NOMO-1 treated with dmso at 0.1 percent for 144 hours (cell line): ENCODE measurements at regions not wholly inside any gene's neighbourhood (a gene's known extent, or its start where the extent isn't known, plus 50 kb on each side); places are given as distances from the start of the nearest gene placed in this dataset.

ENCODE experiments used
- DNase-seq: peaks from one replicate; lab custom pipeline; 2025; ENCODE audit not compliant: unreplicated experiment; lab: John Stamatoyannopoulos, UW

DNA sequence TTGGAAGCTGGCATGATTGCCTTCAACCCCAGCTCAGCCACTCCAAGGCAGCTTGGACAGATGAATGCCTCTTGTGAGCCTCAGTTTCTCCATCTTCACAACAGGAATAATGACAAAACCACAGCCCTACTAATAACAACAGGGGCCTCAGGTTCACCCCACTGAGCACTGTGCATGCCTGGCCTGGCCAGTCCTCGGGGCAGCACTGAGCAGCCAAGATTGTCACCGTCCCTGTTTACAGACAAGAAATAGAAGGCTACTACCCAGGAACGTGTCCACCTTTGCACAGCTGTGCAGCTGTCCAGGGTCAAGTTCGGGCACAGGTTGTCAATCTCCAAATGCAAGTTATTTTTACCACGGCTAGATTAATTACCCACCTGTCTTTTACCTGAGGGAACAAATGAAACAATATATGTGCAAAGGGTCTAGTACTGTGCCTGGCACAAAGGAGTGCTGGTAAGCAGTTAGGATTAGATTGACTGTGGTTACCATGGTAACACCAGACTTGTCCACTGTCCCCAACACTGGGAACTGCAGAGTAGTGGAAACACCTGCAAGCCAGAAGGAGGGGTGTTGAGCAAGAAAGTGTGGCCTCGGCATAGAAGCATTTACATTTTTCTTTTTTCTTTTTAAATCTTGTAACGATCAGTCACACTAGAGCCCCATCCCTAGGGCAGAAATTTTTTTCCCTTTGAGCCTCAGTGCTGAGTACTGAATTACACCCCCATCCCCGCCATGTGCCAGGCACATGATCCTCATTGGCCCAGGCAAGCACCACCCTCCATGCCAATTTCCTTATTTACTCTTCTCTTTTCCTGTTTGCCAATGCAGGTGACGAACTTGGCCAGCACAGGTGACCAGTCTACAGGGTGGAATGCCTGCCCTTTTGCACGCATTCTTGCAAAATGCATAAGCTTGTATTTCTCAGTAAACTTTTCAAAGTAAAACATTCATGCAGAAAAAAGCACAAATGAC is 66.3 kb upstream of the SLC6A6 start:
- DNase-seq: no peak

DNA sequence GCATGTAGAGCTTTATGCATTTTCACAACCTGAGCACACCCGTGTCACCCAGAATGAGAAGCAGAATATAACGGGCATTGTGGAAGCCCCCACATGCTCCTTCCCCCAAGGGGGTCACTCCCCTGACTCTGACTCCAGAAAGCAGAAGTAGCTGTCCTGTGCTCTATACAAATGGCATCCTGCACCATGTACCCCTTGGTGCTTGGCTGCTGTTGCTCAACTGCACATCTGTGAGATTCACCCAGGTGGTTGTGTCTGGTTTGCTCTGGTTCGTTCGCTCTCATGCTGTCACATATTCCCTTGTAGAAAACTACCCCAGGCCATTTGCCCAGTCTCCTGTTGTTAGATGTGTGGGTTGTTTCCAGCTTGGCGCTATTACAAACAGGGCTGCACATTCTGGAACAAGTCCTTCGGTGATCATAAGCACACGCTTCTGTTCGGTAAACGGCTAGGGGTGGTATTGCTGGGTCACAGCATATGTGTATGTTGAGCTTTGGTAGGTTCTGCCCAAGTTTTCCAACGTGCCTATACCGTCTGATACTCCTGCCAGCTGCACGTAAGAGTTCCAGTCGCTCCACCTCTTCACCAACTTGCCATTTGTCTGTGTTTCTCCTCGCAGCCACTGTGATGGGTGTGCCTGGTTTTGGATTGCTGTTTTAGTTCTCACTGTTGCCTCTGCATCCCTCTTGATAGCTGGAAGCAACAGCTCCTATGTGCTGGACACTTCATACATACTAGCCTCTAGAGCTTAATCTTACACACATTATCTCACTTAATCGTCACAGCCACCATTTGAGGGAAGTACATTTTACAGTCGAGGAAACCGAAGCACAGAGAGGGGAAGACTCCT is 65.4 kb upstream of the SLC6A6 start:
- no peak for DNase-seq

DNA sequence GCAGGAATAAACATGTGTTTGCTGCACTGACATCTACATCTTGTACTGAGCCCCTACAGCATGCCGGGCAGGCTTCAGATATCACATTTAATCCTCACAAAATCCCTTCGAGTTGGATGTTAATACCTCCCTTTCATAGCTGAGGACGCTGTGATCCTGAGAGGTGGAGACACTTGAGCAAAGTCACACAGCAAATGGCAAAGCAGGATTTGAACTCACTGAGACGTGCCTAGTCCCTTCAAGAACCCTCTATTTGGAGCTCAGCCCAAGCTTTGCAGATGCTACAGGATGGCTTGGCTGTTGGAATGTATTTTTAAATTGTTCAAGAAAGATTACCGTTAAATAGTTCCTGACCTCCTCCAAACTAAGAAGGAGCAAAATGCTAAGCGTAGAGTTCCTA is 64.6 kb upstream of the SLC6A6 start:
- no peak for DNase-seq

DNA sequence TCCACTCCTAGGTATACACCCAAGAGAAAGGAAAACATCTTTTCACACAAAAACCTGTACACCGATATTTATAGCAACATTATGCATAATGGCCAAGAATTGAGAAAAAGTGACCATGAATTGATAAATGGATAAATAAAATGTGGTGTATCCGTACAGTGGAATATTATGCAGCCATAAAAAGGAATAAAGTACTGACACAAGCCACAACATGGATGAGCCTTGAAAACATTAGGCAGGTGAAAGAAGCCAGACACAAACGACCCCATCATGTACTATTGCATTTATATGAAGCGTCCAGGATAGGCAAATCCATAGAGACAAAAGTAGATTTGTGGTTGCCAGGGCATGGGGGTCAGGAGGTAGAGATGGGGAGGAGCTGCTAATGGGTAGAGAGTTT is 64.2 kb upstream of the SLC6A6 start:
- DNase-seq: no peak

DNA sequence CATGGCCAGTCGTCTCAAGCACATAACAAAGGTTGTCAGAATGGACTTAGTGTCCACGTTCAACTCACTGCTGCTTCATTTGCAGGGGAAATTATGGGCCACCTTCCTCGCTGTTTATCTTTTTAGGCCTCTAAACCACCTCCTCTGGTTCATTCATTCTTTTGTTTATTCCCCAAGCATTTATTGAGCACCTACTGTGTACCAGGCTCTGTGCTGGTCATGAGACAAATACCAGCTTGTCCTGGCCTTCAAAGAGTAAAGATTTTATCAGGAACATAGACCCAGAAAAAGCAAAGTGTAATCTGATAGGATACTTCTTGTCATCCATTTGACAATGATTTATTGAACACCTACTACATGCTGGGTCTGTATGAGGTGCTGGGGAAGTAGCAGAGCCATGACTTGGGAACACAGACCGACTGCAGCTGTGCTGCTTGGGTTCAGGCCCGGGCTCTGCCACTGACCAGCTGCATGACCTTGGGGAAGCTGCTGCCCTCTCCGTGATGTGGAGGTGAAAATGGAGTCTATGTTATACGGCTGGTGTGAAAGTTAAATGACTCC is 63.4 kb upstream of the SLC6A6 start:
- no peak for DNase-seq

DNA sequence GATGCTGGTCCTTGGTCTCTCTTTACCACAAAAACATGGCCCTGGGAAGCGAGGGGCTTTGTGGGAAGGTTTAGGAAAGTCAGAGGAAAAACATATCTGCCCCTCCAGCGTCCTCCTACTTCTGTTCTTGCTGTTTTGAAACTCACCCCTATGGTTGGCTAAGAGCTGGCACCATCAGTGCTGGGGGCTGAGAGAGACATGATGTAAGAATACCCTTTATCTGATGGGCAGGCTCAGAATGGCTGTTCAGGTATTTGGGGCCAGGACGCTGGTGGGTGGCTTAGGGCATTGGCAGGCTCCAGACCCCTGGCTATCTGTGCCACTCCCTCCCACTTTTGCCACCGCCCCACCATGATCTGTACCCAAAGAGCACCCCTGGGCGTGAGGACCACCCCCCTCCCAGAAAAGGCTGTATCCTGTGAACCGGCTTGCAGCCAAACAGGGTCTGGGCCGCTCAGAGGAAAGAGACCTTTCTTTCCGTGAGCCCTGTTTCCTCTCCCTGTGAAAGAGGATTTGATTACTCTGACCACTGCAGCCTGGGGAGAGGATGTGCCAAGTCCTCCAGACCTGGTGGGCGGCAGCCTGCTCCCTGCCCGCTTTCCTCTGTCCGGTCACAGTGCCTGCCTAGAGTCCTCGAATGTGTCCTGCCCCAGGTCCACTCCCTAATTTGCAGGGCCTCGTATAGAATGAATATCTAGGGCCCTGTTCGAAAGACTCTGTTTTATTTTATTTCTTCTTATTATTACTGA is 61.3 kb upstream of the SLC6A6 start:
- DNase-seq: no peak

DNA sequence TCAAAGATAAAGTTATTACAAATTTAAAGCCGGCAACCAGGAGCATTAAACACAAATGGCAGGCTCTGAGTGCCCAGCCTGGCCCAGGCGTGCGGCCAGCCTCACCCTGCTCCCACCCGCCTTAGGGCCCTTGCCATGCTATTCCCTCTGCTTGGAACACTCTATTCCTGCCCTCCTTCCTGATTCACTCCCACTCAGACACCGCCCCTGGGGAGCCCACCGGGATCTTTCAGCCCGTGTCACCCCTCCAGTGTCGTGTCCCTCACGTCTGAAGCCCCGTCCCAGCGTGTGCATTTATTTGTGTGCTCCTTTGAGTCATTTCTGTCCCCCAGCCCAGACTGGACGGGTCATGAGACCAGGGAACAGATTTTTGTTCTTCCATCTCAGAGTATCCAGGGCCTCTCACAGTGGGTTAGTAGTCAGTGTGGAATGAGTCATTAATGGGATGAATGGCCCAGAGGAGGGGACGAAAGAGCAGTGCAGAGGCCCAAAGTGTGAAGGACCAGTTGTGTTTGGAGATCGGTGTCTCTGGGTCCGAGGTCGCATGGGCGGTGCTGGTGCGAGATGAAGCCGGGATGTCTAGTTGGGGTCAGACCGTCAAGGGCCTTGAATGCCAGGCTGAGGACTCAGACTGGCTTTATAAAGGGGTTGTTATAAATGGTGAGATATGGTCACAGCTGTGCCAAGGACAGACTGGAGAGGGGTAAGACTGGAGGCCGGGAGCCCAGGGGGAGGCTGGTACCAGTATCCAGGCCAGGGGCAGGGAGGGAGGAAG is 58.9 kb upstream of the SLC6A6 start:
- DNase-seq: no peak

DNA sequence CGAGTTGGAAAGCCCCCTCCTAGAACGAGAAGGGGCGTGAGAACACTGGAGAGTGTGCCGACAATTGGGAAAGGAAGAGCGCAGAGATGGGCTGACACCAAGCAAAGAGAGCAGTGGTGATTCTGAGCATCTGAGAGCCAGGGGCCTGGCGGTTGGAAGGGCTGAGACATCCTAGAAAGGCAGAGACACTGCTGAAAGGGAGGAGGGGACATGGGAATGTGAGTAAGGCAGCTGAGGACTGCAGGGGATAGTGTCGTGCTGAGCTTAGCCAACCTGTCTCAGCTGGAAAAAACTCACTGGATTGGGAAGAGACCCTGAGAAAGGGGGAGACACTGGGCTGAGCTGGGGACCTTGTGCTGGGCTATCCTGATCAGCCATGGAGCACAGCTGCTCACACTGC is 58.1 kb upstream of the SLC6A6 start:
- DNase-seq: no peak

DNA sequence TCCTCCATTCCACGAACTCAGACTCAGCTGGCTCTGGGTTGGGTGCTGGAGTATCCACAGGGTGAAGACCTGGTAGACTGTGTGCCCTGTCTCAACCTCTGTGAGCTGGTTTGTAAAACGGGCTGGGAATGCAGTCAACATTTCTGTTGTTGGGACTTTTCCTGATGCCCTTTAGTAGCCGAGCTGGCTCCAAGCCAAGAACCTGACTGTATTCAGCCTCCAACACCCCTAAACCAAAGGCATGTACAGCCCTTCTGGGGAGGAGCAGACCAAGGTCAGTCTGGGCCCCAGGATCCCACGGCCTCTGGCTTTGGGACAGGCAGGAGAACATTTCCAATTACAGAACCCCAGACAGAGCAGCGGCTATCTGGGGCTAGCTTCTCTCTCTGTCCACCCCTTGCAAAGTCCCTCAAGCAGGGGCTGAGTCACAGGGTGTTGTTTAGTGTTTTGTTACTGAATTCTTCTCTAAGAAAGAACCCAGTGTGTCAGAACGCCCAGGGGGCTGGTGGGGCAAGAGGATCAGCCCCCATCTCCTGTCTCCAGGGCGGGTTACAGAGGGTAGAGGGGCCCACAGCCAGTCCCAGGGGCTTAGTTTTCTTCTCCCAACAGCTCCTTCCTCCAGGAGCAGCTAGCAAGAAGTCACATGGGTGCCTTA is 56.8 kb upstream of the SLC6A6 start:
- no peak for DNase-seq

DNA sequence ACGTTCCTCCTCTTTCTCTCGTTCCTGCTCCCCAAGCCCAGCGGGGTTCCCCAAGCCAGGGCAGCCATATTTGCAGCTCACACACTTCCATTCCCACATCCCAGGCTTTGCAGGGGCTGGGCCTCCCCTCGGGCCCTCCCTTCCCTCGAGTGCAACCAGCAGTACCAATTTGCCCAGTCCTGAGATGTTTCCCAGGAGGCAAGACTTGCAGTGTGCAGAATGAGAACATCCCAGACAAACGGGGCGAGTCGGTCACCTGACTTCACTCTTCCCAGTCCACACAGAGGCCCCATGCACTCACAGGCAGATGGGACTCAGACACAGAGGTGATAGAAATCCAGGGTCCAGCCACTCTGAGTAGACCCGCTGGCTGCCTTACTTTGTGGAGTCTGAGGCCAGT is 56.2 kb upstream of the SLC6A6 start:
- no peak for DNase-seq

DNA sequence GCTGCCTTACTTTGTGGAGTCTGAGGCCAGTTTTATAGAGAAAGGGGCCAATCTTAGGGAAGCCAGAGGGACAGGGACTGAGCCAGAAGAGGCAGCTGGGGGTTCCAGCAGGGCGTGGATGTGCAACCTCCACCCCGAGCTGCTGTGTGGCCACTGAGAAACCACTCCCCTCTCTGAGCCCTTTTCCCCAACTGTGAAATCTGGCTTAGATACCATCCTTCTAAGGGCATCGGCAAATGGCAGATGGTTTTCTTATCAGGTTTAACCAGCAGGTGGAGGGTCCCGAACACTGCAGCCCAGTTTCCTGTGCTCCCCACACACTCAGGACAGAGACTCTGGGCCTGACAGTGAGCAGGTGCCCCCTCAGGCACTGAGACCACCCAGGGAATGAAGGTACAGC is 55.8 kb upstream of the SLC6A6 start:
- DNase-seq: no peak

DNA sequence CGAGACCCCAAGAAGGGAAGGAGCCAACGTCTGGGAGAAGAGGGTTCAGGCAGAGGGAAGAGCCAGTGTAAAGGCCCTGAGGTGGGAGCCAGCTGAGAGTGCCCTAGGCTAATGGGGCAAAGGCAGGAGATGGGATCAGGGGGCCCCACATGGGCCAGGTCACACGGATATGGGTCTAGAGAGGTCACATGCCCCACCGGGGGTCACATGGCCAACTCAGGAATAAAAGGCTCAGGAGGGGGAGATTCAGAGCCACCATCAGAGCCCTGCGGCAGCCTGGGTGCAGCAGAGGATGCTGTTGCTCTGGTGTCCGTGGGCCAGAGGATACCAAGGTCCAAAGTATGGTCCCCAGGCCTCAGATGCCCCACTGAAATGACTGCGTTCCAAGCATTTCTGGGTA is 55.3 kb upstream of the SLC6A6 start:
- DNase-seq: no peak

DNA sequence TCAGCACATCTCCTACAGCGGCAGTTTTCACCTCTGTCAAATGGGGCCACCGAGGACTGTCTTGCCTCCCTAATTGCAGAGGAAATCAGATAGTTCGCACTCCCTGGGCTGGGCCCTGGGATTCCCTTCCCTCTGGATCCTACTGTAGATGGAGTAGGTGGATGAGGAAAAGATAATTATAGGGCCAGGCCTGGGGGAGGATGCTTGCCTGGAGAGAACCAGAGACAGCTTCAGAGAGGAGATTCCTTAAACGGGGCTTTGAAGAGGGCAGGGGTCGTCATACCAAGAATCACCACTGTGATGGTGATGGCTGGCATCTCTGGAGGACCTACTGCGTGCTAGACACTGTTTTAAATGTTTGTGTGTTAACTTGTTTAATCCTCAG is 50.8 kb upstream of the SLC6A6 start:
- DNase-seq: no peak

DNA sequence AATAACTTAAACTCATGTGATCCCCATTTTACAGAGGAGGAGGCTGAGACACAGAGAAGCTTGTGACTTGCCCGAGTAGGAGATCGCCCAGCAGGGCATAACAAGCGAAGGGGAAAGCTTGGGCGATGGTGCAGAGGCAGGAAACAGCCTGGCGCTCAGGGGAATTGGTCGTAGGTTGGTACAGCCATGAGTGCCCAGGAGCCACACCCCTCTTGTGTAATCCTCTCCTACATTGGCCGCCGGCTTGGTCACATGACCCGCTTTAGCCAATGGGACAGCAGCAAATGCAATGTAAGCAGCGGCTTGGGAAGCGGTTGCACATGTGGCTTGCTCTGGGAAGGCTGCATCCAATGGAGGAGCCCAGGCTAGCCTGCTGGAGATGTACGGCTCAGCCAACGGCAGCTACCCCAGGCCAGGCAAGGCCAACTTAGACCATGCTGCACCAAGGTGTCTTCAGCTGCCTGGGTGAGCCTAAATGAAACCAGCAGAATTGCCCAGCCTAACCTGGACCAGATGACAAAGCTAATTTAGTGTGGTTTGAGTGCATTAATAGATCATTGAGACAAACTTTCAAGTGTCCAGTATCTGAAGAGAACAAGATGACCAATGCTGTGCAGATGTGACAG is 50.3 kb upstream of the SLC6A6 start:
- DNase-seq: no peak
